Liver (tissue), 8 donors: ENCODE measurements at regions not wholly inside any gene's neighbourhood (a gene's known extent, or its start where the extent isn't known, plus 50 kb on each side); places are given as distances from the start of the nearest gene placed in this dataset.

Experiments
- DNase-seq: peaks from one replicate; pipeline ENCODE4 v3.0.0-alpha.2; 2017; ENCODE audit warnings: low spot score
- H3K27ac ChIP-seq, 2 donors: one replicate each; pipeline ENCODE4 v1.7.0; 2013; ENCODE audit warnings: inconsistent platforms in 2 of 2, low read length in 2 of 2, control low read depth in 1 of 2, low read depth in 1 of 2, mild to moderate bottlenecking in 1 of 2
- H3K27me3 ChIP-seq, 4 donors: one replicate each; pipeline versions ENCODE4 v1.6.1 to v1.7.0; 2013; ENCODE audit warnings: low read length in 3 of 4, inconsistent platforms in 1 of 4, mild to moderate bottlenecking in 1 of 4, moderate library complexity in 1 of 4; ENCODE audit not compliant: control insufficient read depth in 4 of 4, insufficient read depth in 4 of 4
- H3K36me3 ChIP-seq, 4 donors: one replicate each; pipeline versions ENCODE4 v1.6.1 to v1.7.0; 2013; ENCODE audit warnings: low read length in 3 of 4, mild to moderate bottlenecking in 3 of 4, low read depth in 1 of 4, moderate library complexity in 1 of 4; ENCODE audit not compliant: control insufficient read depth in 4 of 4, insufficient read depth in 3 of 4
- H3K4me1 ChIP-seq, 4 donors: one replicate each; pipeline versions ENCODE4 v1.6.1 to v1.7.0; 2013; ENCODE audit warnings: low read length in 3 of 4, mild to moderate bottlenecking in 3 of 4, moderate library complexity in 1 of 4; ENCODE audit not compliant: control insufficient read depth in 4 of 4, insufficient read depth in 4 of 4
- H3K4me3 ChIP-seq, 3 donors: one replicate each; pipeline versions ENCODE4 v1.6.1 to v1.7.0; 2013; ENCODE audit warnings: low read length in 3 of 3, control low read depth in 1 of 3, low read depth in 1 of 3, mild to moderate bottlenecking in 1 of 3
- H3K9ac ChIP-seq, 2 donors: one replicate each; pipeline ENCODE4 v1.7.0; 2013; ENCODE audit warnings: low read length in 2 of 2, mild to moderate bottlenecking in 2 of 2, moderate library complexity in 2 of 2, control low read depth in 1 of 2, low read depth in 1 of 2
- H3K9me3 ChIP-seq, 4 donors: one replicate each; pipeline versions ENCODE4 v1.6.1 to v1.7.0; 2013; ENCODE audit warnings: low read length in 3 of 4; ENCODE audit not compliant: control insufficient read depth in 4 of 4
- EGR1 ChIP-seq, 2 donors: IDR thresholded peaks; 2 replicates each; pipeline ENCODE4 v1.6.1; 2016 to 2018; ENCODE audit warnings: antibody characterized with exemption in 2 of 2, low read depth in 2 of 2
- FOXA1 ChIP-seq: IDR thresholded peaks from 2 replicates; pipeline ENCODE4 v1.6.1; 2016; ENCODE audit warnings: antibody characterized with exemption
- FOXA2 ChIP-seq: IDR thresholded peaks from 2 replicates; pipeline ENCODE4 v1.6.1; 2016; ENCODE audit warnings: antibody characterized with exemption
- GABPA ChIP-seq, 2 donors: IDR thresholded peaks in 1 of 2; conservative IDR thresholded peaks in 1 of 2; 2 replicates each; pipeline ENCODE4 v1.6.1; 2016; ENCODE audit warnings: antibody characterized with exemption in 2 of 2, mild to moderate bottlenecking in 1 of 2, moderate library complexity in 1 of 2
- HNF4A ChIP-seq, 2 donors: conservative IDR thresholded peaks; 2 replicates each; pipeline ENCODE4 v1.6.1; 2016; ENCODE audit warnings: antibody characterized with exemption in 2 of 2, mild to moderate bottlenecking in 2 of 2
- HNF4G ChIP-seq: IDR thresholded peaks from 2 replicates; pipeline ENCODE4 v1.6.1; 2016; ENCODE audit warnings: antibody characterized with exemption
- JUND ChIP-seq, 2 donors: IDR thresholded peaks; 2 replicates each; pipeline ENCODE4 v1.6.1; 2016; ENCODE audit warnings: antibody characterized with exemption in 2 of 2
- NR2F2 ChIP-seq: IDR thresholded peaks from 2 replicates; pipeline ENCODE4 v1.6.1; 2016; ENCODE audit warnings: antibody characterized with exemption
- RAD21 ChIP-seq, 2 donors: IDR thresholded peaks; 2 replicates each; pipeline ENCODE4 v1.6.1; 2016; ENCODE audit warnings: antibody characterized with exemption in 2 of 2, mild to moderate bottlenecking in 2 of 2
- RXRA ChIP-seq, 2 donors: IDR thresholded peaks; 2 replicates each; pipeline ENCODE4 v1.6.1; 2017 to 2018; ENCODE audit warnings: antibody characterized with exemption in 2 of 2, mild to moderate bottlenecking in 1 of 2
- SP1 ChIP-seq: IDR thresholded peaks from 2 replicates; pipeline ENCODE4 v1.6.1; 2018; ENCODE audit warnings: antibody characterized with exemption, mild to moderate bottlenecking
- TAF1 ChIP-seq: conservative IDR thresholded peaks from 2 replicates; pipeline ENCODE4 v1.6.1; 2016; ENCODE audit warnings: antibody characterized with exemption, mild to moderate bottlenecking
- WGBS: extraction: QIAGEN DNeasy Blood & Tissue Kit; methylation state at CpG from one replicate; pipeline ENCODE4 v1.1.7; 2013; 5-methylcytosine and 5-hydroxymethylcytosine counted together
- TF ChIP-seq, protein P1 (sequence below): IDR thresholded peaks from 2 replicates; pipeline ENCODE4 v1.6.1; 2016; ENCODE audit warnings: antibody characterized with exemption
- TF ChIP-seq, protein P2 (sequence below): IDR thresholded peaks from 2 replicates; pipeline ENCODE4 v1.6.1; 2016; ENCODE audit warnings: antibody characterized with exemption, mild to moderate bottlenecking
- TF ChIP-seq, protein P3 (sequence below): IDR thresholded peaks from 2 replicates; pipeline ENCODE4 v1.6.1; 2016; ENCODE audit warnings: antibody characterized with exemption
- TF ChIP-seq, protein P4 (sequence below): fragments of 150-350 bp; IDR thresholded peaks from 2 replicates; pipeline ENCODE4 v1.5.1; 2017; ENCODE audit warnings: improper control_type of control experiment, low read depth, low read length; ENCODE audit not compliant: missing input control
- TF ChIP-seq, protein P5 (sequence below): IDR thresholded peaks from 2 replicates; pipeline ENCODE4 v1.6.1; 2016; ENCODE audit warnings: antibody characterized with exemption
- donor health status: healthy.
- donor health status: healthy.
- donor health status: healthy.
- donor health status: healthy.
- donor health status: healthy.

DNA sequence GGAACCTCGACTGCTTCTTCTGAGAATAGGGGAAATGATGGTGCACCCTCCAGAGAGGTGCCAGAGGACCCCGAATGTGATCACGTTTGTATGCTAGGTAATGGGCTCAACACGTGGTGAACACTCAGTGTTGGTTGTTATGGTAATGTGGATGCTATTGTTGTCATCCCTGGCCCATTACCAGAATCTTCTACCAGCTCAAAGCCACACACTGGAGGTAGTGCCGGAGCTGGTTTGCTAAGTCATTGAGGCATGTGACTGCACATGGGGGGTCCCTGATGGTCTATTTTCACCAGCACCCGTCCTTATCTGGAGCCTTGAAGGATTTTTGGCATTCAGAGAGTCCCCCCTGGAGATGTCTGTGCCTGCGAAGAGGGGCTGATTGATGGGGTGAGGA is 119.1 kb upstream of the CD82 start:
- Histone ChIP-seq H3K9ac (no peak overlapping the region), H3K4me3 (no peak overlapping the region), H3K27ac (no peak overlapping the region), H3K36me3 (no peaks in the 10 kb centered on the region), H3K9me3 (no peaks in the 10 kb centered on the region), H3K27me3 (no peaks in the 10 kb centered on the region), H3K4me1 (no peaks in the 10 kb centered on the region)
- 57% methylated on average over 7 of the region's 7 CpGs for WGBS
- no peak for DNase-seq
- TF ChIP-seq, protein P1, sequence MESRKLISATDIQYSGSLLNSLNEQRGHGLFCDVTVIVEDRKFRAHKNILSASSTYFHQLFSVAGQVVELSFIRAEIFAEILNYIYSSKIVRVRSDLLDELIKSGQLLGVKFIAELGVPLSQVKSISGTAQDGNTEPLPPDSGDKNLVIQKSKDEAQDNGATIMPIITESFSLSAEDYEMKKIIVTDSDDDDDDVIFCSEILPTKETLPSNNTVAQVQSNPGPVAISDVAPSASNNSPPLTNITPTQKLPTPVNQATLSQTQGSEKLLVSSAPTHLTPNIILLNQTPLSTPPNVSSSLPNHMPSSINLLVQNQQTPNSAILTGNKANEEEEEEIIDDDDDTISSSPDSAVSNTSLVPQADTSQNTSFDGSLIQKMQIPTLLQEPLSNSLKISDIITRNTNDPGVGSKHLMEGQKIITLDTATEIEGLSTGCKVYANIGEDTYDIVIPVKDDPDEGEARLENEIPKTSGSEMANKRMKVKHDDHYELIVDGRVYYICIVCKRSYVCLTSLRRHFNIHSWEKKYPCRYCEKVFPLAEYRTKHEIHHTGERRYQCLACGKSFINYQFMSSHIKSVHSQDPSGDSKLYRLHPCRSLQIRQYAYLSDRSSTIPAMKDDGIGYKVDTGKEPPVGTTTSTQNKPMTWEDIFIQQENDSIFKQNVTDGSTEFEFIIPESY: no peak
- TF ChIP-seq, protein P2, sequence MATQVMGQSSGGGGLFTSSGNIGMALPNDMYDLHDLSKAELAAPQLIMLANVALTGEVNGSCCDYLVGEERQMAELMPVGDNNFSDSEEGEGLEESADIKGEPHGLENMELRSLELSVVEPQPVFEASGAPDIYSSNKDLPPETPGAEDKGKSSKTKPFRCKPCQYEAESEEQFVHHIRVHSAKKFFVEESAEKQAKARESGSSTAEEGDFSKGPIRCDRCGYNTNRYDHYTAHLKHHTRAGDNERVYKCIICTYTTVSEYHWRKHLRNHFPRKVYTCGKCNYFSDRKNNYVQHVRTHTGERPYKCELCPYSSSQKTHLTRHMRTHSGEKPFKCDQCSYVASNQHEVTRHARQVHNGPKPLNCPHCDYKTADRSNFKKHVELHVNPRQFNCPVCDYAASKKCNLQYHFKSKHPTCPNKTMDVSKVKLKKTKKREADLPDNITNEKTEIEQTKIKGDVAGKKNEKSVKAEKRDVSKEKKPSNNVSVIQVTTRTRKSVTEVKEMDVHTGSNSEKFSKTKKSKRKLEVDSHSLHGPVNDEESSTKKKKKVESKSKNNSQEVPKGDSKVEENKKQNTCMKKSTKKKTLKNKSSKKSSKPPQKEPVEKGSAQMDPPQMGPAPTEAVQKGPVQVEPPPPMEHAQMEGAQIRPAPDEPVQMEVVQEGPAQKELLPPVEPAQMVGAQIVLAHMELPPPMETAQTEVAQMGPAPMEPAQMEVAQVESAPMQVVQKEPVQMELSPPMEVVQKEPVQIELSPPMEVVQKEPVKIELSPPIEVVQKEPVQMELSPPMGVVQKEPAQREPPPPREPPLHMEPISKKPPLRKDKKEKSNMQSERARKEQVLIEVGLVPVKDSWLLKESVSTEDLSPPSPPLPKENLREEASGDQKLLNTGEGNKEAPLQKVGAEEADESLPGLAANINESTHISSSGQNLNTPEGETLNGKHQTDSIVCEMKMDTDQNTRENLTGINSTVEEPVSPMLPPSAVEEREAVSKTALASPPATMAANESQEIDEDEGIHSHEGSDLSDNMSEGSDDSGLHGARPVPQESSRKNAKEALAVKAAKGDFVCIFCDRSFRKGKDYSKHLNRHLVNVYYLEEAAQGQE: no peak
- TF ChIP-seq, protein P3, sequence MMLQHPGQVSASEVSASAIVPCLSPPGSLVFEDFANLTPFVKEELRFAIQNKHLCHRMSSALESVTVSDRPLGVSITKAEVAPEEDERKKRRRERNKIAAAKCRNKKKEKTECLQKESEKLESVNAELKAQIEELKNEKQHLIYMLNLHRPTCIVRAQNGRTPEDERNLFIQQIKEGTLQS: no peak
- TF ChIP-seq FOXA1 (no peak), JUND (IDR thresholded peaks at IDR 0.05) (no peak), RAD21 (IDR thresholded peaks at IDR 0.05) (no peak), HNF4A (conservative IDR thresholded peaks at IDR 0.05) (no peak), EGR1 (IDR thresholded peaks at IDR 0.05; ENCODE audit: low read depth in 2 of 2) (no peak), RXRA (IDR thresholded peaks at IDR 0.05) (no peak), NR2F2 (no peak), HNF4G (no peak), TAF1 (no peak), SP1 (no peak), GABPA (IDR thresholded peaks at IDR 0.05 in 1 of 2, conservative IDR thresholded peaks at IDR 0.05 in 1 of 2) (no peak), FOXA2 (no peak)
- TF ChIP-seq, protein P4, sequence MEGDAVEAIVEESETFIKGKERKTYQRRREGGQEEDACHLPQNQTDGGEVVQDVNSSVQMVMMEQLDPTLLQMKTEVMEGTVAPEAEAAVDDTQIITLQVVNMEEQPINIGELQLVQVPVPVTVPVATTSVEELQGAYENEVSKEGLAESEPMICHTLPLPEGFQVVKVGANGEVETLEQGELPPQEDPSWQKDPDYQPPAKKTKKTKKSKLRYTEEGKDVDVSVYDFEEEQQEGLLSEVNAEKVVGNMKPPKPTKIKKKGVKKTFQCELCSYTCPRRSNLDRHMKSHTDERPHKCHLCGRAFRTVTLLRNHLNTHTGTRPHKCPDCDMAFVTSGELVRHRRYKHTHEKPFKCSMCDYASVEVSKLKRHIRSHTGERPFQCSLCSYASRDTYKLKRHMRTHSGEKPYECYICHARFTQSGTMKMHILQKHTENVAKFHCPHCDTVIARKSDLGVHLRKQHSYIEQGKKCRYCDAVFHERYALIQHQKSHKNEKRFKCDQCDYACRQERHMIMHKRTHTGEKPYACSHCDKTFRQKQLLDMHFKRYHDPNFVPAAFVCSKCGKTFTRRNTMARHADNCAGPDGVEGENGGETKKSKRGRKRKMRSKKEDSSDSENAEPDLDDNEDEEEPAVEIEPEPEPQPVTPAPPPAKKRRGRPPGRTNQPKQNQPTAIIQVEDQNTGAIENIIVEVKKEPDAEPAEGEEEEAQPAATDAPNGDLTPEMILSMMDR: no peak
- TF ChIP-seq, protein P5, sequence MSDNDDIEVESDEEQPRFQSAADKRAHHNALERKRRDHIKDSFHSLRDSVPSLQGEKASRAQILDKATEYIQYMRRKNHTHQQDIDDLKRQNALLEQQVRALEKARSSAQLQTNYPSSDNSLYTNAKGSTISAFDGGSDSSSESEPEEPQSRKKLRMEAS: no peak
